ENCODE measurements at regions not wholly inside any gene's neighbourhood (a gene's known extent, or its start where the extent isn't known, plus 50 kb on each side); places are given as distances from the start of the nearest gene placed in this dataset.

- H3K4me3 ChIP-seq (replicated peaks; ENCODE audit: low read depth, low read length), result no peak overlapping the region
- no peak for DNase-seq (ENCODE audit: extremely low read depth, low read depth)
- no peak for TF ChIP-seq CTCF (IDR thresholded peaks at IDR 0.05; ENCODE audit: low read depth, low read length, missing control alignments)
Observed at GRCh38 chr6:166766769-166767168, 139.7 kb upstream of the RPS6KA2 start.

- no peak for TF ChIP-seq CTCF (IDR thresholded peaks at IDR 0.05; ENCODE audit: low read depth, low read length, missing control alignments)
- no peak overlapping the region for H3K4me3 ChIP-seq (replicated peaks; ENCODE audit: low read depth, low read length)
- no peak for DNase-seq (ENCODE audit: extremely low read depth, low read depth)
Observed at GRCh38 chr6:166765234-166765541, 138.1 kb upstream of the RPS6KA2 start.

GRCh38 chr6:166764473-166765233 is 137.6 kb upstream of the RPS6KA2 start:
- no peak for DNase-seq (ENCODE audit: extremely low read depth, low read depth)

GRCh38 chr6:166763606-166764472 is 136.8 kb upstream of the RPS6KA2 start:
- DNase-seq (ENCODE audit: extremely low read depth, low read depth), result no peak
- TF ChIP-seq CTCF (IDR thresholded peaks at IDR 0.05; ENCODE audit: low read depth, low read length, missing control alignments), result no peak
- H3K4me3 ChIP-seq (replicated peaks; ENCODE audit: low read depth, low read length), result no peak overlapping the region

More at GRCh38 chr6:166764473-166765233, 137.6 kb upstream of the RPS6KA2 start:
- H3K4me3 ChIP-seq (replicated peaks; ENCODE audit: low read depth, low read length), result no peak overlapping the region
- no peak for TF ChIP-seq CTCF (IDR thresholded peaks at IDR 0.05; ENCODE audit: low read depth, low read length, missing control alignments)

- H3K4me3 ChIP-seq (replicated peaks; ENCODE audit: low read depth, low read length), result no peak overlapping the region
- DNase-seq (ENCODE audit: extremely low read depth, low read depth), result no peak
- TF ChIP-seq CTCF (IDR thresholded peaks at IDR 0.05; ENCODE audit: low read depth, low read length, missing control alignments), result no peak
Observed at GRCh38 chr6:166761801-166762200, 134.8 kb upstream of the RPS6KA2 start.

- no peak overlapping the region for H3K4me3 ChIP-seq (replicated peaks; ENCODE audit: low read depth, low read length)
- no peak for TF ChIP-seq CTCF (IDR thresholded peaks at IDR 0.05; ENCODE audit: low read depth, low read length, missing control alignments)
- no peak for DNase-seq (ENCODE audit: extremely low read depth, low read depth)
Observed at GRCh38 chr6:166760288-166760687, 133.2 kb upstream of the RPS6KA2 start.
